Upper lobe of left lung (tissue), 6 donors: ENCODE measurements at regions not wholly inside any gene's neighbourhood (a gene's known extent, or its start where the extent isn't known, plus 50 kb on each side); places are given as distances from the start of the nearest gene placed in this dataset.

Source experiments
- ATAC-seq, 2 donors: fragments of 200-7000 bp; cut with Tn5 transposase; one replicate each; pipeline ENCODE4 v1.9.1; 2022; ENCODE audit warnings: mild to moderate bottlenecking in 2 of 2, moderate library complexity in 2 of 2; ENCODE audit not compliant: low FRiP score in 2 of 2
- DNase-seq, 2 donors: peaks; one replicate each; pipeline ENCODE4 v3.0.0-alpha.2; 2019 to 2020
- H3K27ac ChIP-seq, 4 donors: fragments of 200-600 bp; sonication (generic); one replicate each; pipeline ENCODE4 v1.5.1; 2016 to 2019
- H3K27me3 ChIP-seq, 4 donors: fragments of 200-600 bp; sonication (generic); one replicate each; pipeline ENCODE4 v1.5.1; 2017 to 2019
- H3K36me3 ChIP-seq, 4 donors: fragments of 200-600 bp; sonication (generic); one replicate each; pipeline ENCODE4 v1.5.1; 2016 to 2019
- H3K4me1 ChIP-seq, 4 donors: fragments of 200-600 bp; sonication (generic); one replicate each; pipeline ENCODE4 v1.5.1; 2018 to 2019
- H3K4me3 ChIP-seq, 4 donors: fragments of 200-600 bp; sonication (generic); one replicate each; pipeline ENCODE4 v1.5.1; 2017 to 2019; ENCODE audit warnings: mild to moderate bottlenecking in 2 of 4, moderate library complexity in 1 of 4
- H3K9me3 ChIP-seq, 4 donors: fragments of 200-600 bp; sonication (generic); one replicate each; pipeline ENCODE4 v1.5.1; 2018 to 2019
- EP300 ChIP-seq, 4 donors: sonication (generic); formaldehyde crosslinking; IDR thresholded peaks; one replicate each; pipeline ENCODE4 v1.5.1; 2017; ENCODE audit warnings: antibody characterized with exemption in 4 of 4, control low read depth in 2 of 4
- POLR2A ChIP-seq, 4 donors: fragments of 450-650 bp; IDR thresholded peaks; one replicate each; pipeline ENCODE4 v1.5.1; 2016 to 2017; ENCODE audit warnings: antibody characterized with exemption in 4 of 4, mild to moderate bottlenecking in 2 of 4
- POLR2AphosphoS5 ChIP-seq, 2 donors: sonication (generic); formaldehyde crosslinking; IDR thresholded peaks; one replicate each; pipeline ENCODE4 v1.5.1; 2017; ENCODE audit warnings: antibody characterized with exemption in 2 of 2
- WGBS, 2 donors: methylation state at CpG; one replicate each; pipeline ENCODE4 v1.1.5; 2017 to 2018; 5-methylcytosine and 5-hydroxymethylcytosine counted together
- TF ChIP-seq, protein P1 (sequence below), 6 experiments: fragments of 450-650 bp in 4 of 6; fragments of 200-600 bp in 2 of 6; sonication (generic) in 2 of 6; IDR thresholded peaks; one replicate each; pipeline ENCODE4 v1.5.1; 2016 to 2019; ENCODE audit warnings: antibody characterized with exemption in 6 of 6
- donor health status: DM: no; HTN: no; CAD: no; lungs with moderate emphysema.
- donor health status: DM: no; HTN: yes; CAD: no; lungs with severe emphysema.

DNA sequence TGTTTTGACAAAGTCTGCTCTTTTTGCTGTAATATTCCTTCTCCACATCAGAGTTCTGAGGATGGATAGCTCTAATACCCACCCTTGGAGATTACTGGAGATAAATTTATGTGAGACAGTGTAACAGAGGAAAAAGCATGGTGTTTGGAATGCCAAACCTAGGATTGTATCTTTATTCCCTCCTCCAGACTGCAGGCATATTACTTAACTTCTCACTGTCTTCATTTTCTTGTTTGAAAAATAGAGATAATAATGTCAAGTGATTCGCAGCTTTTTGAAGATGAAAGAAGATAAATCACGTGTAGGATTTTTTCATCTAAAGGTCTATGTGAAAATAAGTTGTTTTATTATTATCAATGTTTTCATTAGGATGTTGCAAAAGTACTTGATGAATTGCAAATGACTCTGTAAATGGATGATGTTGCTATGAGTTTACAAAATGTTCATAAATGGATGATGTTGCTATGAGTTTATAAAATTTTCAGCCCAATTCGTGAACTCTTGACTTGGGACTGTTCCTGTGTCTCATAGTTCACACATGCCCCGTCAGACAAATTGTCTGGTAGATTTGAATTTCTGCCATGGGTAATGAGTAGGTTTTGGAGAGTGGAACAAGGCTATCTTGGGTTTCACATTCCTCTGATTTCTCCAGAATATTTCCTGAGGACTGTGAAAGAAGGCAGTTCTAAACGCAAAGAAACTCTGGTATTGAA is 113.1 kb upstream of the IGFBP3 start:
- Histone ChIP-seq H3K4me3 (no peak overlapping the region), H3K36me3 (no peaks in the 10 kb centered on the region), H3K27me3 (no peaks in the 10 kb centered on the region), H3K9me3 (no peaks in the 10 kb centered on the region), H3K27ac (no peak overlapping the region), H3K4me1 (no peaks in the 10 kb centered on the region)
- 68 to 76% methylated on average over 5 of the region's 5 CpGs for WGBS, 2 donors
- ATAC-seq (peak in 1 of 2 donors; percentile 24), DNase-seq (no peak)
- TF ChIP-seq EP300 (IDR thresholded peaks at IDR 0.05): no peak
- TF ChIP-seq, protein P1, sequence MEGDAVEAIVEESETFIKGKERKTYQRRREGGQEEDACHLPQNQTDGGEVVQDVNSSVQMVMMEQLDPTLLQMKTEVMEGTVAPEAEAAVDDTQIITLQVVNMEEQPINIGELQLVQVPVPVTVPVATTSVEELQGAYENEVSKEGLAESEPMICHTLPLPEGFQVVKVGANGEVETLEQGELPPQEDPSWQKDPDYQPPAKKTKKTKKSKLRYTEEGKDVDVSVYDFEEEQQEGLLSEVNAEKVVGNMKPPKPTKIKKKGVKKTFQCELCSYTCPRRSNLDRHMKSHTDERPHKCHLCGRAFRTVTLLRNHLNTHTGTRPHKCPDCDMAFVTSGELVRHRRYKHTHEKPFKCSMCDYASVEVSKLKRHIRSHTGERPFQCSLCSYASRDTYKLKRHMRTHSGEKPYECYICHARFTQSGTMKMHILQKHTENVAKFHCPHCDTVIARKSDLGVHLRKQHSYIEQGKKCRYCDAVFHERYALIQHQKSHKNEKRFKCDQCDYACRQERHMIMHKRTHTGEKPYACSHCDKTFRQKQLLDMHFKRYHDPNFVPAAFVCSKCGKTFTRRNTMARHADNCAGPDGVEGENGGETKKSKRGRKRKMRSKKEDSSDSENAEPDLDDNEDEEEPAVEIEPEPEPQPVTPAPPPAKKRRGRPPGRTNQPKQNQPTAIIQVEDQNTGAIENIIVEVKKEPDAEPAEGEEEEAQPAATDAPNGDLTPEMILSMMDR (IDR thresholded peaks at IDR 0.05): no peak
- no peak for TF ChIP-seq POLR2AphosphoS5 (IDR thresholded peaks at IDR 0.05)
- no peak for TF ChIP-seq POLR2A (IDR thresholded peaks at IDR 0.05)

DNA sequence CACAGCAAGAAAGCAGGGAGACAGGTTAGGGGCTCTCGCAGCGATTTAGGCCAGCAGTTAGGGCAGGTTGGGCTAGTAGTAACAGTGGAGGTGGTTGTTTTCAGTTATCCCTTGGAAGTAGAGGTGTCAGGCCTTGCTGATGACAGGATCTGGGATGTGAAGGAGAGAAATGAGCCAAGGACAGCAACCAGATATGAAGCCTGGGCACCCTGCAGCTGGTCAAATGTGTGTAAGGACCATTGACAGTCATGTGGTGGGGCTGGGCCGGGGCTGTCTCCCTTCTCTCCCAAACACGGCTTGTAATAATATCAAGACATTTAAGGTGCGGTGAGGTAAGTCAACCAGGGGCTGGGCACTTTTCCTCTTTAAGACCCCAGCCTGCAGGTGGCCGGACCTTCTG is 112.5 kb upstream of the IGFBP3 start:
- ATAC-seq (no peak), DNase-seq (no peak)
- TF ChIP-seq EP300 (IDR thresholded peaks at IDR 0.05) (no peak), POLR2A (IDR thresholded peaks at IDR 0.05) (no peak), POLR2AphosphoS5 (IDR thresholded peaks at IDR 0.05) (no peak)
- TF ChIP-seq, protein P1 (IDR thresholded peaks at IDR 0.05): no peak
- Histone ChIP-seq H3K4me3 (no peak overlapping the region), H3K27ac (no peak overlapping the region), H3K9me3 (no peaks in the 10 kb centered on the region), H3K4me1 (no peaks in the 10 kb centered on the region), H3K27me3 (no peaks in the 10 kb centered on the region), H3K36me3 (no peaks in the 10 kb centered on the region)
- WGBS, 2 donors: 92 to 96% methylated on average over 6 of the region's 6 CpGs

DNA sequence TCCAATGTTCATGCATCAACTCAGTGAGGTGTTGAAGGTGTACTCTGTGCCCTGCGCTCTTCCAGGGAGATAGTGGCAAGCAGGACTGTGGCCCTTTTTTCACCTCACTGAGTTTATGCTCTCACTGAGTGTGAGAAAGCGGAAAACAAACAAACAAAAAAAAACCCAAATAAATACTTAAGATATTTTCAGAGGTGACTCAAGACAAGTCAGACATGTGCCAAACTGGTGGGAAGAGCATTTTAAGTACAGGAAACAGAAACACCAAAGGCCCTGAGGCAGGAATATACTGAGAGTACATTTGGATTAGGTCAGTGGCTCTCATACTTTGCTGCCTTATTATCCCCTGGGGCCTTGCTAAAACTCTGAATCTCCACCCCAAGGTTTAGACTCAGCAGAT is 111.9 kb upstream of the IGFBP3 start:
- DNase-seq (no peak), ATAC-seq (no peak)
- 83 to 95% methylated on average over 2 of the region's 2 CpGs for WGBS, 2 donors
- Histone ChIP-seq H3K4me3 (no peak overlapping the region), H3K36me3 (no peaks in the 10 kb centered on the region), H3K27me3 (no peaks in the 10 kb centered on the region), H3K9me3 (no peaks in the 10 kb centered on the region), H3K4me1 (no peaks in the 10 kb centered on the region), H3K27ac (no peak overlapping the region)
- TF ChIP-seq EP300 (IDR thresholded peaks at IDR 0.05) (no peak), POLR2A (IDR thresholded peaks at IDR 0.05) (no peak), POLR2AphosphoS5 (IDR thresholded peaks at IDR 0.05) (no peak)
- TF ChIP-seq, protein P1 (IDR thresholded peaks at IDR 0.05): no peak

DNA sequence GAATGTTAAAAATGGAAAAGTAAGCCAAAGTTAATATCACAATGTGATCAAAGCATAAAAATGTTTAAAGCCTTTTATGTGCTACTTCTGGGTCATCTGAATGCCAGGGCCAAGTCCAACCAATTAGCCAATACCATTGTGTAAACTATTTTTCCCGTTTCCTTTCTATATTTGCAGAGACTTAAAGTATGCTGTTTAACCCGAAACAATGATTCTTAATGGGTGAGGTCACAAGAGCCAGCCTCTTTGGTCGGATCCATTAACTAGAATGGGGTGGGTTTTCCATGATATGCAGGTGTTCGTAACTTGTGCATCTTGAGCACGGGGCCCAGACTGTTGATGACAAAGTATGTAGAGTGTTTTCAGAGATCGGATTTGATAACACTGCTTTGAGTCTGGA is 111.3 kb upstream of the IGFBP3 start:
- ATAC-seq: no peak

More for the DNA sequence above, 111.3 kb upstream of the IGFBP3 start:
- Histone ChIP-seq H3K36me3 (no peaks in the 10 kb centered on the region), H3K4me3 (no peak overlapping the region), H3K9me3 (no peaks in the 10 kb centered on the region), H3K27ac (no peak overlapping the region), H3K4me1 (no peaks in the 10 kb centered on the region), H3K27me3 (no peaks in the 10 kb centered on the region)
- DNase-seq: no peak
- WGBS, 2 donors: 52 to 74% methylated on average over 6 of the region's 6 CpGs
- TF ChIP-seq POLR2AphosphoS5 (IDR thresholded peaks at IDR 0.05) (no peak), POLR2A (IDR thresholded peaks at IDR 0.05) (no peak), EP300 (IDR thresholded peaks at IDR 0.05) (no peak)
- TF ChIP-seq, protein P1 (IDR thresholded peaks at IDR 0.05): no peak
